ENCODE measurements at regions not wholly inside any gene's neighbourhood (a gene's known extent, or its start where the extent isn't known, plus 50 kb on each side); places are given as distances from the start of the nearest gene placed in this dataset.

- no peak for ATAC-seq
- intact Hi-C loops (cut with micrococcal nuclease; ENCODE audit: unreplicated experiment), result no loop called here
- H3K4me1 ChIP-seq (ENCODE audit: control insufficient read depth, insufficient read depth, low read length), result no peaks in the 10 kb centered on the region
- no peak for TF ChIP-seq SIN3A (IDR thresholded peaks at IDR 0.05; ENCODE audit: borderline replicate concordance, insufficient read depth, low read depth, low read length)
- TF ChIP-seq, protein P1, sequence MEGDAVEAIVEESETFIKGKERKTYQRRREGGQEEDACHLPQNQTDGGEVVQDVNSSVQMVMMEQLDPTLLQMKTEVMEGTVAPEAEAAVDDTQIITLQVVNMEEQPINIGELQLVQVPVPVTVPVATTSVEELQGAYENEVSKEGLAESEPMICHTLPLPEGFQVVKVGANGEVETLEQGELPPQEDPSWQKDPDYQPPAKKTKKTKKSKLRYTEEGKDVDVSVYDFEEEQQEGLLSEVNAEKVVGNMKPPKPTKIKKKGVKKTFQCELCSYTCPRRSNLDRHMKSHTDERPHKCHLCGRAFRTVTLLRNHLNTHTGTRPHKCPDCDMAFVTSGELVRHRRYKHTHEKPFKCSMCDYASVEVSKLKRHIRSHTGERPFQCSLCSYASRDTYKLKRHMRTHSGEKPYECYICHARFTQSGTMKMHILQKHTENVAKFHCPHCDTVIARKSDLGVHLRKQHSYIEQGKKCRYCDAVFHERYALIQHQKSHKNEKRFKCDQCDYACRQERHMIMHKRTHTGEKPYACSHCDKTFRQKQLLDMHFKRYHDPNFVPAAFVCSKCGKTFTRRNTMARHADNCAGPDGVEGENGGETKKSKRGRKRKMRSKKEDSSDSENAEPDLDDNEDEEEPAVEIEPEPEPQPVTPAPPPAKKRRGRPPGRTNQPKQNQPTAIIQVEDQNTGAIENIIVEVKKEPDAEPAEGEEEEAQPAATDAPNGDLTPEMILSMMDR (IDR thresholded peaks at IDR 0.05), result no peak
- no peak for TF ChIP-seq TCF7L2 (IDR thresholded peaks at IDR 0.05; ENCODE audit: low read depth, low read length)
- TF ChIP-seq POLR2AphosphoS5 (IDR thresholded peaks at IDR 0.05; ENCODE audit: low read depth, low read length), result no peak
- TF ChIP-seq REST (IDR thresholded peaks at IDR 0.05; ENCODE audit: insufficient read depth in 1 of 2, low read depth in 2 of 2, low read length in 1 of 2), result no peak
- in situ Hi-C loops (cut with HindIII; ENCODE audit: low pct_unique_long_range_greater_than_20kb, low sequenced_read_pairs), result no loop called here
- H3K27me3 ChIP-seq (ENCODE audit: control insufficient read depth, insufficient read depth, low read length), result peaks cover 5% of the 10 kb centered on the region; the same call in 1 of the 2 replicates
- DNase-seq (ENCODE audit: low read depth, low spot score), result no peak
- H3K36me3 ChIP-seq (ENCODE audit: control insufficient read depth, insufficient read depth, low read length), result no peaks in the 10 kb centered on the region
- H3K27ac ChIP-seq (ENCODE audit: low read length), result no peak overlapping the region
- ChIA-PET POLR2A (interaction anchor here (0.7 kb wide), 1 partner anchor 233 kb away, joined by 3 read pairs; no protein-coding TSS in a partner anchor), CTCF (interaction anchor here (0.6 to 0.7 kb wide), 2 partner anchors 371 to 451 kb away, joined by 3 to 5 read pairs; no protein-coding TSS in a partner anchor)
- no peak overlapping the region for H3K4me3 ChIP-seq (ENCODE audit: low read depth in 2 of 2, low read length in 2 of 2)
- no peaks in the 10 kb centered on the region for H3K9me3 ChIP-seq (ENCODE audit: control insufficient read depth, insufficient read depth, low read depth, low read length)
- no TSS peak for BruUV-seq (replicated peaks)
Measured at GRCh38 chr2:235143789-235144188, 192.0 kb downstream of the SH3BP4 start.

DNA sequence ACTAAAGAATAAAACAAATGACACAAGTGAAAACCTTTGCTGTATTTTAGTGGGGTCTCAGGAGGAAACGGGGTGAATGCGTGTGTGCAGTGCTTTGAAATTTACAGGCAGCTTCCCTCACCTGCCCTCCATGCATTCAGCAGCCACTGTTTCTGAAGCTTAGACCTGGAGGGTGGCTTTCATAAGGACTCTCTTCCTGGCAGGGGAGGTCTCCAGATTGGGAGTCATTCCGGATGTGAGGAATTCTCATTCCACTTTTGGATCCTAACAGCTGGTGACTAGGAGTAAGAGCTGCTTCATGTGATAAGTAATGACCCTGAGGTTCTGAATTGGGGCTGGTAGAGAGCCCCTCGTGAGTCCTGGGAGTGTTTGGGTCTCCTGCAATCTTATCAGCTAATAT, 192.5 kb downstream of the SH3BP4 start:
- Histone ChIP-seq H3K36me3 (ENCODE audit: control insufficient read depth, insufficient read depth, low read length) (no peaks in the 10 kb centered on the region), H3K4me1 (ENCODE audit: control insufficient read depth, insufficient read depth, low read length) (no peaks in the 10 kb centered on the region), H3K9me3 (ENCODE audit: control insufficient read depth, insufficient read depth, low read depth, low read length) (no peaks in the 10 kb centered on the region), H3K27me3 (ENCODE audit: control insufficient read depth, insufficient read depth, low read length) (peaks cover 8% of the 10 kb centered on the region; the same call in 1 of the 2 replicates), H3K27ac (ENCODE audit: low read length) (no peak overlapping the region), H3K4me3 (ENCODE audit: low read depth in 2 of 2, low read length in 2 of 2) (no peak overlapping the region)
- POLR2A ChIA-PET, result no interaction called here
- TF ChIP-seq REST (IDR thresholded peaks at IDR 0.05; ENCODE audit: insufficient read depth in 1 of 2, low read depth in 2 of 2, low read length in 1 of 2), result no peak
- no peak for TF ChIP-seq TCF7L2 (IDR thresholded peaks at IDR 0.05; ENCODE audit: low read depth, low read length)
- no peak for TF ChIP-seq POLR2AphosphoS5 (IDR thresholded peaks at IDR 0.05; ENCODE audit: low read depth, low read length)
- TF ChIP-seq SIN3A (IDR thresholded peaks at IDR 0.05; ENCODE audit: borderline replicate concordance, insufficient read depth, low read depth, low read length), result no peak
- TF ChIP-seq, protein P1 (IDR thresholded peaks at IDR 0.05), result no peak
- ATAC-seq (no peak), DNase-seq (ENCODE audit: low read depth, low spot score) (no peak)
- intact Hi-C loops (cut with micrococcal nuclease; ENCODE audit: unreplicated experiment), result no loop called here
- BruUV-seq (replicated peaks), result no TSS peak
- CTCF ChIA-PET, result no interaction called here
- in situ Hi-C loops (cut with HindIII; ENCODE audit: low pct_unique_long_range_greater_than_20kb, low sequenced_read_pairs), result no loop called here
